Calu3 (cell line): ENCODE measurements at regions not wholly inside any gene's neighbourhood (a gene's known extent, or its start where the extent isn't known, plus 50 kb on each side); places are given as distances from the start of the nearest gene placed in this dataset.

Experiments
- BruUV-seq: library from RNA; stranded (reverse); fragments of 400-500 nt; replicated peaks from 2 replicates; lab custom pipeline; 2021; lab: Mats Ljungman, UMichigan
- CTCF ChIA-PET: fragments of 300-600 bp; sonication (Branson Sonifier 250); formaldehyde crosslinking; loops from one replicate; lab custom pipeline; 2022; ENCODE audit warnings: antibody characterized with exemption; lab: Charles Lee
- DNase-seq: peaks from one replicate; pipeline ENCODE4 v3.0.0; 2022
- H3K27ac Mint-ChIP-seq: one replicate; pipeline ENCODE4 v1.8.0; 2022; ENCODE audit warnings: mixed read lengths; ENCODE audit not compliant: unreplicated experiment
- H3K27me3 Mint-ChIP-seq: one replicate; pipeline ENCODE4 v1.8.0; 2022; ENCODE audit warnings: mixed read lengths; ENCODE audit not compliant: unreplicated experiment
- H3K36me3 Mint-ChIP-seq: one replicate; pipeline ENCODE4 v1.8.0; 2022; ENCODE audit warnings: mild to moderate bottlenecking, moderate library complexity, mixed read lengths; ENCODE audit not compliant: insufficient read depth, unreplicated experiment
- H3K4me1 Mint-ChIP-seq: one replicate; pipeline ENCODE4 v1.8.0; 2022; ENCODE audit warnings: mild to moderate bottlenecking, low read depth, mixed read lengths; ENCODE audit not compliant: unreplicated experiment
- H3K4me3 Mint-ChIP-seq: one replicate; pipeline ENCODE4 v1.8.0; 2022; ENCODE audit warnings: mild to moderate bottlenecking, low read depth, moderate library complexity, mixed read lengths; ENCODE audit not compliant: unreplicated experiment
- H3K9me3 Mint-ChIP-seq: one replicate; pipeline ENCODE4 v1.8.0; 2022; ENCODE audit warnings: low read depth, mixed read lengths; ENCODE audit not compliant: unreplicated experiment
- intact Hi-C: fragments of 100-400 bp; cut with micrococcal nuclease; formaldehyde crosslinking; loops from one replicate; pipeline ENCODE4 v1.10.0; 2022; ENCODE audit not compliant: unreplicated experiment
- TF ChIP-seq, protein P1 (sequence below): fragments of 200-600 bp; IDR thresholded peaks from one replicate; pipeline ENCODE4 v1.8.0; 2022; ENCODE audit warnings: antibody characterized with exemption; ENCODE audit not compliant: unreplicated experiment

- TF ChIP-seq, protein P1, sequence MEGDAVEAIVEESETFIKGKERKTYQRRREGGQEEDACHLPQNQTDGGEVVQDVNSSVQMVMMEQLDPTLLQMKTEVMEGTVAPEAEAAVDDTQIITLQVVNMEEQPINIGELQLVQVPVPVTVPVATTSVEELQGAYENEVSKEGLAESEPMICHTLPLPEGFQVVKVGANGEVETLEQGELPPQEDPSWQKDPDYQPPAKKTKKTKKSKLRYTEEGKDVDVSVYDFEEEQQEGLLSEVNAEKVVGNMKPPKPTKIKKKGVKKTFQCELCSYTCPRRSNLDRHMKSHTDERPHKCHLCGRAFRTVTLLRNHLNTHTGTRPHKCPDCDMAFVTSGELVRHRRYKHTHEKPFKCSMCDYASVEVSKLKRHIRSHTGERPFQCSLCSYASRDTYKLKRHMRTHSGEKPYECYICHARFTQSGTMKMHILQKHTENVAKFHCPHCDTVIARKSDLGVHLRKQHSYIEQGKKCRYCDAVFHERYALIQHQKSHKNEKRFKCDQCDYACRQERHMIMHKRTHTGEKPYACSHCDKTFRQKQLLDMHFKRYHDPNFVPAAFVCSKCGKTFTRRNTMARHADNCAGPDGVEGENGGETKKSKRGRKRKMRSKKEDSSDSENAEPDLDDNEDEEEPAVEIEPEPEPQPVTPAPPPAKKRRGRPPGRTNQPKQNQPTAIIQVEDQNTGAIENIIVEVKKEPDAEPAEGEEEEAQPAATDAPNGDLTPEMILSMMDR, result no peak
- H3K27ac Mint-ChIP-seq, result no peak overlapping the region
- no peaks in the 10 kb centered on the region for H3K27me3 Mint-ChIP-seq
- CTCF ChIA-PET, result no interaction called here
- no TSS peak for BruUV-seq
- intact Hi-C loops, result no loop called here
- H3K36me3 Mint-ChIP-seq, result no peaks in the 10 kb centered on the region
- H3K4me1 Mint-ChIP-seq, result no peaks in the 10 kb centered on the region
- DNase-seq, result no peak
- no peak overlapping the region for H3K4me3 Mint-ChIP-seq
- H3K9me3 Mint-ChIP-seq, result no peaks in the 10 kb centered on the region
These were observed 249.9 kb downstream of the CALCRL start for GRCh38 chr2:187198136-187198535.

DNA sequence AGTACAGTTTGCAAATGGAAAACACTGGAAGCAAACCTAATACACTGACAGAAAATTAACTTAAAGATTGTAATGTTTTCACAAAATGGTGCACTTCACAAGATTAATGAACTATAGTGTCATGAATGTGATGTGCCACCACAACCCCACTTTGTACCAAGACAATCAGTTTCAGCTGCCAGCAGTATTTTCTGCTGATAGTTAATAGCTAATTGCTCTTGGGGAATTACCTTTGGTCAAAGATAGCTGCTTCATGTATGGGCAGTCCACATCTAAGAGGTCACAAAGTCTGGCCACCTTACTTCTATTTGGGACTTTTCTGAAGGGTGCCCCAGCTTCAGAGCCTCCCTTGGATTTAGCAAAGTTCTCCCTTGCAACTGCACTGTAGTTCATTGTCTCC, 254.0 kb downstream of the CALCRL start:
- no peaks in the 10 kb centered on the region for H3K27me3 Mint-ChIP-seq
- CTCF ChIA-PET, result no interaction called here
- TF ChIP-seq, protein P1, result no peak
- no peaks in the 10 kb centered on the region for H3K9me3 Mint-ChIP-seq
- intact Hi-C loops, result no loop called here
- no peak overlapping the region for H3K4me3 Mint-ChIP-seq
- no peak overlapping the region for H3K27ac Mint-ChIP-seq
- DNase-seq, result no peak
- no TSS peak for BruUV-seq
- no peaks in the 10 kb centered on the region for H3K4me1 Mint-ChIP-seq
- H3K36me3 Mint-ChIP-seq, result no peaks in the 10 kb centered on the region

GRCh38 chr2:187188783-187189631, 259.0 kb downstream of the CALCRL start:
- TF ChIP-seq, protein P1, result no peak
- Mint-ChIP-seq H3K27ac (no peak overlapping the region), H3K4me3 (no peak overlapping the region), H3K27me3 (no peaks in the 10 kb centered on the region), H3K36me3 (no peaks in the 10 kb centered on the region), H3K4me1 (no peaks in the 10 kb centered on the region), H3K9me3 (no peaks in the 10 kb centered on the region)
- no TSS peak for BruUV-seq
- CTCF ChIA-PET, result interaction anchor here (1.1 kb wide), 1 partner anchor 155 kb away, joined by 3 read pairs; no protein-coding TSS in a partner anchor
- DNase-seq, result no peak
- intact Hi-C loops, result no loop called here

GRCh38 chr2:187187519-187187918, 260.5 kb downstream of the CALCRL start:
- no peak overlapping the region for H3K27ac Mint-ChIP-seq
- TF ChIP-seq, protein P1, result no peak
- no peaks in the 10 kb centered on the region for H3K9me3 Mint-ChIP-seq
- H3K4me1 Mint-ChIP-seq, result no peaks in the 10 kb centered on the region
- H3K36me3 Mint-ChIP-seq, result no peaks in the 10 kb centered on the region
- CTCF ChIA-PET, result no interaction called here
- no peak overlapping the region for H3K4me3 Mint-ChIP-seq
- BruUV-seq, result no TSS peak
- intact Hi-C loops, result no loop called here
- no peaks in the 10 kb centered on the region for H3K27me3 Mint-ChIP-seq
- no peak for DNase-seq
